Thyroid gland (tissue), 4 donors: ENCODE measurements at regions not wholly inside any gene's neighbourhood (a gene's known extent, or its start where the extent isn't known, plus 50 kb on each side); places are given as distances from the start of the nearest gene placed in this dataset.

Experiments
- POLR2A ChIP-seq, 2 donors: fragments of 450-650 bp; IDR thresholded peaks; one replicate each; pipeline ENCODE4 v1.6.1; 2017; ENCODE audit warnings: antibody characterized with exemption in 2 of 2, mild to moderate bottlenecking in 2 of 2, moderate library complexity in 1 of 2
- TF ChIP-seq, protein P1 (sequence below), 6 experiments: fragments of 200-600 bp in 3 of 6; fragments of 450-650 bp in 3 of 6; sonication (generic) in 3 of 6; IDR thresholded peaks; one replicate each; pipeline ENCODE4 v1.5.1; 2016 to 2019; ENCODE audit warnings: antibody characterized with exemption in 6 of 6, mild to moderate bottlenecking in 2 of 6, inconsistent platforms in 1 of 6, moderate library complexity in 1 of 6

DNA sequence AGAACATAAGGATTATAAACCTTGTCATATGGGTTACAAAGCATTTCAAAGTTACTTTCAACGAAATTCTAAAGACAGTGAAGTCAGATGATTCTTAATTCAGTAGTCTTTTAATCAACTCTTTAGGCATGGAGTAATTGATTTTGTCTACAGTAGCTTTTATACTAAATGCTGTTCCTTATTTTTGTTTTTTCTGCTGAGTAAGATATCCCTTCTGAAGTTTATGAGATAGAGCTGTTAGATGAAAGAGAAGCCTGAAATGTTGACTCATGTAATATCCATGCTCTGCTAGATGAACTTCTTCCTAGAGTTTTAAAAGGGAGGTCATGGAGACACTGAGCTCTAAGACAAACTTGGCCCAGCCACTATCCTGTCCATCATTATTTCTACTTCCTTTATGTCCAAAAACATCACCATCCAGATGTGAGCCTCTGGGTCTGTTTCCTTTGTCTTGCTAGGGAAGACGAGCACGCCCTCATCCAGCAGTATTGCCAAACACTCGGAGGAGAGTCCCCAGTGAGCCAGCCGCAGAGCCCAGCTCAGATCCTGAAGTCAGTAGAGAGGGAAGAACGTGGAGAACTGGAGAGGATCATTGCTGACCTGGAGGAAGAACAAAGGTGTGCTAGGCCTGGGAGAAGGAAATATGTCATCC, 550.3 kb downstream of the UTRN start:
- TF ChIP-seq, protein P1, sequence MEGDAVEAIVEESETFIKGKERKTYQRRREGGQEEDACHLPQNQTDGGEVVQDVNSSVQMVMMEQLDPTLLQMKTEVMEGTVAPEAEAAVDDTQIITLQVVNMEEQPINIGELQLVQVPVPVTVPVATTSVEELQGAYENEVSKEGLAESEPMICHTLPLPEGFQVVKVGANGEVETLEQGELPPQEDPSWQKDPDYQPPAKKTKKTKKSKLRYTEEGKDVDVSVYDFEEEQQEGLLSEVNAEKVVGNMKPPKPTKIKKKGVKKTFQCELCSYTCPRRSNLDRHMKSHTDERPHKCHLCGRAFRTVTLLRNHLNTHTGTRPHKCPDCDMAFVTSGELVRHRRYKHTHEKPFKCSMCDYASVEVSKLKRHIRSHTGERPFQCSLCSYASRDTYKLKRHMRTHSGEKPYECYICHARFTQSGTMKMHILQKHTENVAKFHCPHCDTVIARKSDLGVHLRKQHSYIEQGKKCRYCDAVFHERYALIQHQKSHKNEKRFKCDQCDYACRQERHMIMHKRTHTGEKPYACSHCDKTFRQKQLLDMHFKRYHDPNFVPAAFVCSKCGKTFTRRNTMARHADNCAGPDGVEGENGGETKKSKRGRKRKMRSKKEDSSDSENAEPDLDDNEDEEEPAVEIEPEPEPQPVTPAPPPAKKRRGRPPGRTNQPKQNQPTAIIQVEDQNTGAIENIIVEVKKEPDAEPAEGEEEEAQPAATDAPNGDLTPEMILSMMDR (IDR thresholded peaks at IDR 0.05): no peak
- TF ChIP-seq POLR2A (IDR thresholded peaks at IDR 0.05): no peak
